Liver (tissue), 3 donors: ENCODE measurements at regions not wholly inside any gene's neighbourhood (a gene's known extent, or its start where the extent isn't known, plus 50 kb on each side); places are given as distances from the start of the nearest gene placed in this dataset.

ENCODE experiments used
- CTCF ChIP-seq: fragments of 150-350 bp; IDR thresholded peaks from 2 replicates; pipeline ENCODE4 v1.5.1; 2017; ENCODE audit warnings: improper control_type of control experiment, low read depth, low read length; ENCODE audit not compliant: missing input control
- EGR1 ChIP-seq, 2 donors: IDR thresholded peaks; 2 replicates each; pipeline ENCODE4 v1.6.1; 2016 to 2018; ENCODE audit warnings: antibody characterized with exemption in 2 of 2, low read depth in 2 of 2
- FOXA1 ChIP-seq: IDR thresholded peaks from 2 replicates; pipeline ENCODE4 v1.6.1; 2016; ENCODE audit warnings: antibody characterized with exemption
- GABPA ChIP-seq, 2 donors: IDR thresholded peaks in 1 of 2; conservative IDR thresholded peaks in 1 of 2; 2 replicates each; pipeline ENCODE4 v1.6.1; 2016; ENCODE audit warnings: antibody characterized with exemption in 2 of 2, mild to moderate bottlenecking in 1 of 2, moderate library complexity in 1 of 2
- HNF4A ChIP-seq, 2 donors: conservative IDR thresholded peaks; 2 replicates each; pipeline ENCODE4 v1.6.1; 2016; ENCODE audit warnings: antibody characterized with exemption in 2 of 2, mild to moderate bottlenecking in 2 of 2
- HNF4G ChIP-seq: IDR thresholded peaks from 2 replicates; pipeline ENCODE4 v1.6.1; 2016; ENCODE audit warnings: antibody characterized with exemption
- JUND ChIP-seq, 2 donors: IDR thresholded peaks; 2 replicates each; pipeline ENCODE4 v1.6.1; 2016; ENCODE audit warnings: antibody characterized with exemption in 2 of 2
- MAX ChIP-seq: IDR thresholded peaks from 2 replicates; pipeline ENCODE4 v1.6.1; 2016; ENCODE audit warnings: antibody characterized with exemption
- RAD21 ChIP-seq, 2 donors: IDR thresholded peaks; 2 replicates each; pipeline ENCODE4 v1.6.1; 2016; ENCODE audit warnings: antibody characterized with exemption in 2 of 2, mild to moderate bottlenecking in 2 of 2
- REST ChIP-seq: IDR thresholded peaks from 2 replicates; pipeline ENCODE4 v1.6.1; 2016; ENCODE audit warnings: antibody characterized with exemption, mild to moderate bottlenecking
- TAF1 ChIP-seq: conservative IDR thresholded peaks from 2 replicates; pipeline ENCODE4 v1.6.1; 2016; ENCODE audit warnings: antibody characterized with exemption, mild to moderate bottlenecking
- YY1 ChIP-seq: IDR thresholded peaks from 2 replicates; pipeline ENCODE4 v1.6.1; 2016; ENCODE audit warnings: antibody characterized with exemption, mild to moderate bottlenecking
- ZBTB33 ChIP-seq: IDR thresholded peaks from 2 replicates; pipeline ENCODE4 v1.6.1; 2016; ENCODE audit warnings: antibody characterized with exemption
- donor health status: healthy.
- donor health status: healthy.

GRCh38 chrX:9327747-9328145 is 137.1 kb upstream of the TBL1X start:
- TF ChIP-seq CTCF (no peak), YY1 (no peak), FOXA1 (no peak), MAX (no peak), TAF1 (no peak), JUND (IDR thresholded peaks at IDR 0.05) (no peak), EGR1 (IDR thresholded peaks at IDR 0.05; ENCODE audit: low read depth in 2 of 2) (no peak), REST (no peak), HNF4A (conservative IDR thresholded peaks at IDR 0.05) (no peak), ZBTB33 (no peak), GABPA (IDR thresholded peaks at IDR 0.05 in 1 of 2, conservative IDR thresholded peaks at IDR 0.05 in 1 of 2) (no peak), HNF4G (no peak), RAD21 (IDR thresholded peaks at IDR 0.05) (no peak)
